OCI-LY1 (cell line): ENCODE measurements at regions not wholly inside any gene's neighbourhood (a gene's known extent, or its start where the extent isn't known, plus 50 kb on each side); places are given as distances from the start of the nearest gene placed in this dataset.

Source experiments
- H2AFZ ChIP-seq: fragments of 200-600 bp; sonication (generic), shearing (Covaris generic); 2 replicates; pipeline ENCODE4 v1.6.0; 2014; ENCODE audit warnings: antibody characterized with exemption, mild to moderate bottlenecking, low read length
- H3F3A ChIP-seq: fragments of 200-600 bp; sonication (generic), shearing (Covaris generic); 2 replicates; pipeline ENCODE4 v1.6.0; 2014; ENCODE audit warnings: mild to moderate bottlenecking, antibody characterized with exemption, low read length, moderate library complexity; ENCODE audit not compliant: insufficient read depth
- H3K27ac ChIP-seq: fragments of 200-600 bp; sonication (generic); 2 replicates; pipeline ENCODE4 v1.5.1; 2014; ENCODE audit warnings: low read length, mixed run types, mild to moderate bottlenecking, low read depth; ENCODE audit not compliant: poor library complexity, severe bottlenecking
- H3K27me3 ChIP-seq: fragments of 200-600 bp; sonication (generic); 2 replicates; pipeline ENCODE4 v1.6.0; 2014; ENCODE audit warnings: antibody characterized with exemption, mild to moderate bottlenecking, low read length, moderate library complexity; ENCODE audit not compliant: insufficient read depth
- H3K36me3 ChIP-seq: fragments of 200-600 bp; sonication (generic); 2 replicates; pipeline ENCODE4 v1.6.1; 2014; ENCODE audit warnings: mild to moderate bottlenecking, antibody characterized with exemption, low read length, moderate library complexity, mixed read lengths; ENCODE audit not compliant: insufficient read depth
- H3K4me1 ChIP-seq: fragments of 200-600 bp; sonication (generic); 2 replicates; pipeline ENCODE4 v1.5.1; 2014; ENCODE audit warnings: mild to moderate bottlenecking, low read length, moderate library complexity; ENCODE audit not compliant: insufficient read depth, severe bottlenecking
- H3K4me2 ChIP-seq: fragments of 200-600 bp; sonication (generic), shearing (Covaris generic); 2 replicates; pipeline ENCODE4 v1.6.1; 2014; ENCODE audit warnings: low read length
- H3K4me3 ChIP-seq: fragments of 200-600 bp; sonication (generic); 2 replicates; pipeline ENCODE4 v1.5.1; 2014; ENCODE audit warnings: low read length, low read depth, mild to moderate bottlenecking, mixed read lengths; ENCODE audit not compliant: poor library complexity, severe bottlenecking
- H3K79me2 ChIP-seq: fragments of 200-600 bp; shearing (Covaris generic); 2 replicates; pipeline ENCODE4 v1.6.1; 2016; ENCODE audit warnings: mixed run types, low read length, mixed read lengths; ENCODE audit not compliant: insufficient read depth
- H3K9ac ChIP-seq: fragments of 200-600 bp; sonication (generic), shearing (Covaris generic); 2 replicates; pipeline ENCODE4 v1.6.1; 2014; ENCODE audit warnings: mild to moderate bottlenecking, low read length, mixed read lengths
- H3K9me2 ChIP-seq: fragments of 200-600 bp; sonication (generic), shearing (Covaris generic); 2 replicates; pipeline ENCODE4 v1.6.1; 2014; ENCODE audit warnings: low read depth, mild to moderate bottlenecking, low read length, mixed read lengths
- H3K9me3 ChIP-seq: fragments of 200-600 bp; shearing (Covaris generic); 2 replicates; pipeline ENCODE4 v1.6.1; 2014; ENCODE audit warnings: low read length, mixed read lengths
- H4K20me1 ChIP-seq: fragments of 200-600 bp; sonication (generic), shearing (Covaris generic); 2 replicates; pipeline ENCODE4 v1.6.0; 2016; ENCODE audit warnings: mild to moderate bottlenecking, low read length; ENCODE audit not compliant: insufficient read depth
- CTCF ChIP-seq: fragments of 200-600 bp; sonication (generic), shearing (Covaris generic); IDR thresholded peaks from 2 replicates; pipeline ENCODE4 v1.5.1; 2017; ENCODE audit warnings: mild to moderate bottlenecking, antibody characterized with exemption, low read length, moderate library complexity, mixed read lengths
- EZH2 ChIP-seq: fragments of 200-600 bp; sonication (generic), shearing (Covaris generic); IDR thresholded peaks from 2 replicates; pipeline ENCODE4 v1.8.0; 2017; ENCODE audit warnings: borderline replicate concordance, mixed run types, mild to moderate bottlenecking, antibody characterized with exemption, low read length, moderate library complexity, mixed read lengths

- no peaks in the 10 kb centered on the region for H3K27me3 ChIP-seq
- H3K9ac ChIP-seq: no peak overlapping the region
- no peaks in the 10 kb centered on the region for H3K9me2 ChIP-seq
- H3K79me2 ChIP-seq: no peaks in the 10 kb centered on the region
- no peaks in the 10 kb centered on the region for H4K20me1 ChIP-seq
- H3K4me2 ChIP-seq: no peak overlapping the region
- H3K9me3 ChIP-seq: no peaks in the 10 kb centered on the region
- H3K4me1 ChIP-seq: no peaks in the 10 kb centered on the region
- no peaks in the 10 kb centered on the region for H3K36me3 ChIP-seq
- TF ChIP-seq CTCF (no peak), EZH2 (no peak)
- no peaks in the 10 kb centered on the region for H3F3A ChIP-seq
- H3K27ac ChIP-seq: no peak overlapping the region
- H3K4me3 ChIP-seq: no peak overlapping the region
- H2AFZ ChIP-seq: no peak overlapping the region
Measured at GRCh38 chr10:29839826-29840515, 205.2 kb upstream of the SVIL start.

GRCh38 chr10:29838539-29838938, 203.8 kb upstream of the SVIL start:
- Histone ChIP-seq H4K20me1 (no peaks in the 10 kb centered on the region), H3K27ac (no peak overlapping the region), H3K4me1 (no peaks in the 10 kb centered on the region)

GRCh38 chr10:29837586-29837985, 202.8 kb upstream of the SVIL start:
- H3K36me3 ChIP-seq: no peaks in the 10 kb centered on the region
- H3K9me2 ChIP-seq: no peaks in the 10 kb centered on the region
- H2AFZ ChIP-seq: no peak overlapping the region
- H3K9me3 ChIP-seq: no peaks in the 10 kb centered on the region
- no peak overlapping the region for H3K27ac ChIP-seq
- H3K4me3 ChIP-seq: no peak overlapping the region
- H3K4me1 ChIP-seq: no peaks in the 10 kb centered on the region
- no peak overlapping the region for H3K4me2 ChIP-seq
- H4K20me1 ChIP-seq: no peaks in the 10 kb centered on the region
- no peak overlapping the region for H3K9ac ChIP-seq
- no peaks in the 10 kb centered on the region for H3K27me3 ChIP-seq
- TF ChIP-seq EZH2 (no peak), CTCF (no peak)
- no peaks in the 10 kb centered on the region for H3F3A ChIP-seq
- H3K79me2 ChIP-seq: no peaks in the 10 kb centered on the region

More at GRCh38 chr10:29838539-29838938, 203.8 kb upstream of the SVIL start:
- H3F3A ChIP-seq: no peaks in the 10 kb centered on the region
- H3K9ac ChIP-seq: no peak overlapping the region
- H3K27me3 ChIP-seq: no peaks in the 10 kb centered on the region
- H3K79me2 ChIP-seq: no peaks in the 10 kb centered on the region
- TF ChIP-seq CTCF: no peak
- TF ChIP-seq EZH2: no peak
- no peaks in the 10 kb centered on the region for H3K9me2 ChIP-seq
- H3K9me3 ChIP-seq: no peaks in the 10 kb centered on the region
- no peak overlapping the region for H3K4me3 ChIP-seq
- H2AFZ ChIP-seq: no peak overlapping the region
- H3K4me2 ChIP-seq: no peak overlapping the region
- H3K36me3 ChIP-seq: no peaks in the 10 kb centered on the region
